A549 (cell line): ENCODE measurements at regions not wholly inside any gene's neighbourhood (a gene's known extent, or its start where the extent isn't known, plus 50 kb on each side); places are given as distances from the start of the nearest gene placed in this dataset.

Source experiments
- ATAC-seq, 2 experiments: fragments of 200-7000 bp in 1 of 2; fragments of >200 bp in 1 of 2; cut with Nextera tagmentation in 1 of 2; cut with Tn5 transposase in 1 of 2; 3 replicates each; pipeline versions ENCODE4 v1.8.0 to v1.9.1; 2018 to 2020; ENCODE audit warnings: mild to moderate bottlenecking in 1 of 2, moderate library complexity in 1 of 2
- CTCF ChIA-PET: fragments of 300-600 bp; sonication (Branson Sonifier 250); formaldehyde crosslinking; extraction: SDS; loops from one replicate; lab custom pipeline; 2021; ENCODE audit warnings: antibody characterized with exemption, inconsistent platforms; lab: Yijun Ruan, JAX
- POLR2A ChIA-PET: fragments of 350-600 bp; formaldehyde crosslinking; extraction: SDS; loops from one replicate; lab custom pipeline; 2021; ENCODE audit warnings: antibody characterized with exemption, inconsistent platforms; lab: Yijun Ruan, JAX
- DNase-seq, 2 experiments: peaks; one replicate each; pipeline versions ENCODE4 v3.0.0 to v3.0.0-alpha.2; 2011 to 2016; ENCODE audit warnings: low read depth in 1 of 2, low spot score in 1 of 2
- FAIRE-seq: peaks from 2 replicates; lab custom pipeline; 2011; peaks lifted over from hg19 to GRCh38; lab: Jason Lieb, UNC
- H3K27ac ChIP-seq, 2 experiments: fragments of >200 bp; sonication (Bioruptor Twin); formaldehyde crosslinking; 3 replicates each; pipeline ENCODE4 v1.5.1; 2016 to 2017
- H3K4me1 ChIP-seq: fragments of >200 bp; sonication (Bioruptor Twin); formaldehyde crosslinking; 3 replicates; pipeline ENCODE4 v1.6.1; 2016
- H3K4me2 ChIP-seq: fragments of >200 bp; sonication (Bioruptor Twin); formaldehyde crosslinking; 3 replicates; pipeline ENCODE4 v1.6.1; 2016
- H3K4me3 ChIP-seq: fragments of >200 bp; sonication (Bioruptor Twin); formaldehyde crosslinking; 3 replicates; pipeline ENCODE4 v1.5.1; 2016
- H3K9me3 ChIP-seq: fragments of >200 bp; sonication (Bioruptor Twin); formaldehyde crosslinking; 3 replicates; pipeline ENCODE4 v1.6.1; 2016
- CBX2 ChIP-seq: fragments of 200-600 bp; sonication (generic); IDR thresholded peaks from 2 replicates; pipeline ENCODE4 v1.6.1; 2016; ENCODE audit warnings: low read depth, mild to moderate bottlenecking, borderline replicate concordance
- CBX8 ChIP-seq: fragments of 200-600 bp; sonication (generic); IDR thresholded peaks from 2 replicates; pipeline ENCODE4 v1.6.1; 2016
- CHD4 ChIP-seq: fragments of 200-600 bp; sonication (generic); IDR thresholded peaks from 2 replicates; pipeline ENCODE4 v1.6.1; 2016; ENCODE audit warnings: antibody characterized with exemption, mild to moderate bottlenecking, borderline replicate concordance
- EP300 ChIP-seq, 2 experiments: fragments of >200 bp; sonication (Bioruptor Twin); formaldehyde crosslinking; IDR thresholded peaks; 2 replicates in 1 of 2; 3 replicates in 1 of 2; pipeline ENCODE4 v1.6.1; 2016 to 2017
- FOSL2 ChIP-seq, 2 experiments: fragments of 450-650 bp in 1 of 2; fragments of >200 bp in 1 of 2; sonication (Bioruptor Twin) in 1 of 2; formaldehyde crosslinking; IDR thresholded peaks; 2 replicates each; pipeline versions ENCODE4 v1.5.0 to v1.6.1; 2016 to 2020; ENCODE audit warnings: mild to moderate bottlenecking in 1 of 2, moderate library complexity in 1 of 2
- FOXS1 ChIP-seq: fragments of 250-450 bp; sonication (Bioruptor Pico); IDR thresholded peaks from 2 replicates; pipeline ENCODE4 v1.5.0; 2020; ENCODE audit warnings: mild to moderate bottlenecking, moderate library complexity
- GATA3 ChIP-seq: IDR thresholded peaks from 2 replicates; pipeline ENCODE4 v1.6.1; 2012; ENCODE audit warnings: borderline replicate concordance
- HEYL ChIP-seq: fragments of 250-450 bp; sonication (Bioruptor Pico); IDR thresholded peaks from 2 replicates; pipeline ENCODE4 v1.8.0; 2021; ENCODE audit warnings: mild to moderate bottlenecking, moderate library complexity
- JUNB ChIP-seq: fragments of >200 bp; sonication (Bioruptor Twin); formaldehyde crosslinking; IDR thresholded peaks from 2 replicates; pipeline ENCODE4 v1.6.1; 2016
- KDM5A ChIP-seq: fragments of 200-600 bp; sonication (generic); IDR thresholded peaks from 2 replicates; pipeline ENCODE4 v1.6.1; 2016; ENCODE audit warnings: antibody characterized with exemption, mild to moderate bottlenecking
- MYC ChIP-seq: IDR thresholded peaks from 2 replicates; pipeline ENCODE4 v1.6.1; 2012; ENCODE audit warnings: mild to moderate bottlenecking, inconsistent platforms, low read length, improper control_type of control experiment, borderline replicate concordance
- NFE2L2 ChIP-seq: fragments of 150-350 bp; conservative IDR thresholded peaks from 2 replicates; pipeline ENCODE4 v1.6.1; 2014; ENCODE audit warnings: low read length
- NR3C1 ChIP-seq: fragments of >200 bp; sonication (Bioruptor Twin); formaldehyde crosslinking; IDR thresholded peaks from 3 replicates; pipeline ENCODE4 v1.6.1; 2017
- PHF8 ChIP-seq: fragments of 200-600 bp; sonication (generic); IDR thresholded peaks from 2 replicates; pipeline ENCODE4 v1.6.1; 2016; ENCODE audit warnings: low read depth, mild to moderate bottlenecking, antibody characterized with exemption, moderate library complexity, borderline replicate concordance
- RARB ChIP-seq: fragments of 250-450 bp; sonication (Bioruptor Pico); IDR thresholded peaks from 2 replicates; pipeline ENCODE4 v1.8.0; 2021; ENCODE audit warnings: mild to moderate bottlenecking, moderate library complexity
- RCOR1 ChIP-seq: fragments of 150-350 bp; IDR thresholded peaks from 2 replicates; pipeline ENCODE4 v1.6.1; 2014; ENCODE audit warnings: antibody characterized with exemption, low read length, low read depth
- SREBF2 ChIP-seq: fragments of 450-650 bp; IDR thresholded peaks from 2 replicates; pipeline ENCODE4 v1.6.1; 2014; ENCODE audit warnings: mild to moderate bottlenecking, moderate library complexity
- TFCP2L1 ChIP-seq: fragments of 250-450 bp; sonication (Bioruptor Pico); IDR thresholded peaks from 2 replicates; pipeline ENCODE4 v1.5.0; 2021; ENCODE audit warnings: mild to moderate bottlenecking
- ZFP36 ChIP-seq: fragments of 450-650 bp; IDR thresholded peaks from 2 replicates; pipeline ENCODE4 v1.6.1; 2014; ENCODE audit warnings: borderline replicate concordance; ENCODE audit not compliant: partially characterized antibody
- WGBS: methylation state at CpG from one replicate; pipeline ENCODE4 v1.1.6; 2017; ENCODE audit errors: missing lambda C conversion rate; 5-methylcytosine and 5-hydroxymethylcytosine counted together
- TF ChIP-seq, protein P1 (sequence below): fragments of 250-450 bp; sonication (Bioruptor Pico); IDR thresholded peaks from 2 replicates; pipeline ENCODE4 v1.5.0; 2020; ENCODE audit warnings: low read depth, mild to moderate bottlenecking, moderate library complexity
- TF ChIP-seq, protein P2 (sequence below): fragments of >200 bp; sonication (Bioruptor Twin); formaldehyde crosslinking; IDR thresholded peaks from 2 replicates; pipeline ENCODE4 v1.6.1; 2016
- TF ChIP-seq, protein P3 (sequence below): IDR thresholded peaks from 2 replicates; pipeline ENCODE4 v1.6.1; 2012

DNA sequence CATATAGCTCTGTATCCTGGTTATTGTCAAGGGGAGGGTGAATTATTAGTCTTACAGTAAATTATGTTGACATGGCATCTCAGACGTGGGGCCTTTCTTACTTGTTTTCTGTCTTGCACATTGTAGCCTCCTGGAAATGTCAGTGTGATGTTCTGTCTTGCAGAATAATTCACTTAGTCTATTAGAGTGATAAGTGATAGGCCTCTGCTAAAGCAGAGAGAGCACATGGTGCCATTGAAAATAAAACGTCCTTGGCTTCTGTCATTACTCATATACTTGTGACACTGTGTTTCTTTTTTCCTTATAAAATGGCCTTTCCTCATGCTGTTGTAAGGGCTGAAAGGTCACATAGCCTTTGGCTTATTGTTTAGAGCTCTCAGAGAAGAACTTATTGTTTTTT lies 531.0 kb downstream of the EPM2A start:
- 50% methylated on average over 2 of the region's 2 CpGs for WGBS
- no peak overlapping the region for H3K4me3 ChIP-seq
- DNase-seq (no peak), FAIRE-seq (no peak), ATAC-seq (no peak)
- H3K27ac ChIP-seq = no peak overlapping the region
- no peaks in the 10 kb centered on the region for H3K9me3 ChIP-seq
- ChIA-PET CTCF (interaction anchor here (1.3 kb wide), 1 partner anchor 9 kb away, joined by 5 read pairs; no protein-coding TSS in a partner anchor), POLR2A (no interaction called here)
- H3K4me2 ChIP-seq = no peak overlapping the region
- 0 out of 3 replicates have a peak, but pooled peaks cover 6% of the 10 kb centered on the region for H3K4me1 ChIP-seq
- TF ChIP-seq HEYL (no peak), CBX2 (no peak), SREBF2 (no peak), ZFP36 (no peak), NR3C1 (no peak), RARB (CRISPR knock-in tag) (no peak), RCOR1 (no peak), FOSL2 (IDR thresholded peaks at IDR 0.05) (no peak), FOSL2 (CRISPR knock-in tag; IDR thresholded peaks at IDR 0.05) (no peak)
- TF ChIP-seq, protein P1, sequence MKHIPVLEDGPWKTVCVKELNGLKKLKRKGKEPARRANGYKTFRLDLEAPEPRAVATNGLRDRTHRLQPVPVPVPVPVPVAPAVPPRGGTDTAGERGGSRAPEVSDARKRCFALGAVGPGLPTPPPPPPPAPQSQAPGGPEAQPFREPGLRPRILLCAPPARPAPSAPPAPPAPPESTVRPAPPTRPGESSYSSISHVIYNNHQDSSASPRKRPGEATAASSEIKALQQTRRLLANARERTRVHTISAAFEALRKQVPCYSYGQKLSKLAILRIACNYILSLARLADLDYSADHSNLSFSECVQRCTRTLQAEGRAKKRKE (CRISPR knock-in tag) = no peak
- TF ChIP-seq, protein P2, sequence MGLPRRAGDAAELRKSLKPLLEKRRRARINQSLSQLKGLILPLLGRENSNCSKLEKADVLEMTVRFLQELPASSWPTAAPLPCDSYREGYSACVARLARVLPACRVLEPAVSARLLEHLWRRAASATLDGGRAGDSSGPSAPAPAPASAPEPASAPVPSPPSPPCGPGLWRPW = no peak

DNA sequence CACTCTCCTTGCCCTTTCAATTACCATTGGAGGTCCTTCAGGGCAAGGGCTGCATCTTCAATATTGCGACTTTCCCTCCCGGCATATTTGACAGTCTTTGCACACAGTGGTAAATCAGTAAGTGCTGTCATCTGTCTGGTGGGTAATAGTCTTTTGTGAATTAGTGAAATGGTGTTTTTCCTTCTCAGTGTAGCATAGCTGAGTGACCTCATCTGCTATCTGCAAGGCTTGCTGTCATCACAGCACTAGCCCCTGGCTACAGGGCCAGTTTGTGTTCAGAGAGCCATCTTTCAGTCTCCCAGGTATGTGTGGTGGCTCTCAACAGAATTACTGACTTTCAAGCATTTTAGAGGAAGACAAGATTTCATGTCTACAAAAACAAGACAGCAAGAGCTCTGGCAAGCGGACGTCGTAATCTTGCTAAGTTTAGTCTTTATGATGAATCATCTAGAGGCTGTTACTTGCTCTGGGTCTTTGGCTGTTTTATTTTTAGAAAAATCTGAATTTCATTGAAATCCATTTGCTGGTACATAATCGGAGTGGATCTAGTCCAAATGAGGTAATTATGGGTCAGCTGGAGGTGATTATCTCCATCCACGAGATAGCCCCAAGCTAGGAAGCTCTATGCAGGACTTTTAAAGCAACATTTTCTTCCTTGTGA lies 528.9 kb downstream of the EPM2A start:
- ATAC-seq (no peak), DNase-seq (no peak), FAIRE-seq (no peak)
- Histone ChIP-seq H3K4me1 (no peaks in the 10 kb centered on the region), H3K27ac (no peak overlapping the region), H3K4me2 (no peak overlapping the region), H3K9me3 (no peaks in the 10 kb centered on the region), H3K4me3 (no peak overlapping the region)
- 61% methylated on average over 7 of the region's 7 CpGs for WGBS
- ChIA-PET POLR2A (no interaction called here), CTCF (interaction anchor here (1.5 kb wide), 1 partner anchor 9 kb away, joined by 6 read pairs; no protein-coding TSS in a partner anchor)
- TF ChIP-seq GATA3 (no peak), JUNB (no peak), SREBF2 (no peak)

DNA sequence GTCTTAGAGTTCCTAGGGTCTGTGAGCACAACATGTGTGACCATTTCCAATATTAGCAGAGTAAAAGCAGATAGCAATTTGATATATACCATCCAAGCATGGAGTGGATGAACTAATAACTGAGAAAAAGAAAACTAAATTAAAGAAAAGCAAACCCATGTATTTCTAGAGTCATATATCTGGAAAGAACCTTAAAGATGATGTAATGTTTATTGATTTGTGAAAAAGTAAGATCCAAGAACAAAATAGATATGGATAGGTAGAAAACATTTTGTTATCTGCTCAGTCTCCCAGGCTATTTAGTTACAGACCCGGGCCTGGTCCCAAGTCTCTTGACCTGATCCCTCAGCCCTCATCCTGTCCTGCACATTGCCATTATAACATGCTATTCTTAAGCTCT lies 526.8 kb downstream of the EPM2A start:
- 23% methylated on average over 1 of the region's 1 CpG for WGBS
- FAIRE-seq (no peak), DNase-seq (no peak), ATAC-seq (no peak)
- Histone ChIP-seq H3K4me3 (no peak overlapping the region), H3K9me3 (no peaks in the 10 kb centered on the region), H3K27ac (no peak overlapping the region), H3K4me1 (no peaks in the 10 kb centered on the region), H3K4me2 (no peak overlapping the region)
- ChIA-PET POLR2A (no interaction called here), CTCF (no interaction called here)
- no peak for TF ChIP-seq MYC
- no peak for TF ChIP-seq KDM5A
- no peak for TF ChIP-seq RARB (CRISPR knock-in tag)
- TF ChIP-seq ZFP36 = no peak
- TF ChIP-seq EP300 (IDR thresholded peaks at IDR 0.05) = no peak
- TF ChIP-seq CHD4 = no peak
- no peak for TF ChIP-seq FOXS1 (CRISPR knock-in tag)
- no peak for TF ChIP-seq NFE2L2
- TF ChIP-seq NR3C1 = no peak
- no peak for TF ChIP-seq CBX8
- TF ChIP-seq, protein P3, sequence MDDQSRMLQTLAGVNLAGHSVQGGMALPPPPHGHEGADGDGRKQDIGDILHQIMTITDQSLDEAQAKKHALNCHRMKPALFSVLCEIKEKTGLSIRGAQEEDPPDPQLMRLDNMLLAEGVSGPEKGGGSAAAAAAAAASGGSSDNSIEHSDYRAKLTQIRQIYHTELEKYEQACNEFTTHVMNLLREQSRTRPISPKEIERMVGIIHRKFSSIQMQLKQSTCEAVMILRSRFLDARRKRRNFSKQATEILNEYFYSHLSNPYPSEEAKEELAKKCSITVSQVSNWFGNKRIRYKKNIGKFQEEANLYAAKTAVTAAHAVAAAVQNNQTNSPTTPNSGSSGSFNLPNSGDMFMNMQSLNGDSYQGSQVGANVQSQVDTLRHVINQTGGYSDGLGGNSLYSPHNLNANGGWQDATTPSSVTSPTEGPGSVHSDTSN = no peak
- TF ChIP-seq TFCP2L1 (CRISPR knock-in tag) = no peak
- TF ChIP-seq PHF8 = no peak
- no peak for TF ChIP-seq JUNB
